ENCODE measurements at regions not wholly inside any gene's neighbourhood (a gene's known extent, or its start where the extent isn't known, plus 50 kb on each side); places are given as distances from the start of the nearest gene placed in this dataset.
"Not testable (repeated sequence)": the region's sequence is repeated elsewhere in the genome, so short reads cannot be mapped to it uniquely, and the experiment has no call there.

- TF ChIP-seq POLR2AphosphoS5 (IDR thresholded peaks at IDR 0.05; ENCODE audit: borderline replicate concordance, low read depth, low read length); EZH2 (IDR thresholded peaks at IDR 0.05): not testable (repeated sequence)
These were observed 127.9 kb downstream of the ARRDC4 start for GRCh38 chr15:98088307-98088945.
